DMS53 (cell line): ENCODE measurements at regions not wholly inside any gene's neighbourhood (a gene's known extent, or its start where the extent isn't known, plus 50 kb on each side); places are given as distances from the start of the nearest gene placed in this dataset.
"Not testable (repeated sequence)": the region's sequence is repeated elsewhere in the genome, so short reads cannot be mapped to it uniquely, and the experiment has no call there.

Source experiments
- DNase-seq: peaks from one replicate; lab custom pipeline; 2025; lab: John Stamatoyannopoulos, UW

DNA sequence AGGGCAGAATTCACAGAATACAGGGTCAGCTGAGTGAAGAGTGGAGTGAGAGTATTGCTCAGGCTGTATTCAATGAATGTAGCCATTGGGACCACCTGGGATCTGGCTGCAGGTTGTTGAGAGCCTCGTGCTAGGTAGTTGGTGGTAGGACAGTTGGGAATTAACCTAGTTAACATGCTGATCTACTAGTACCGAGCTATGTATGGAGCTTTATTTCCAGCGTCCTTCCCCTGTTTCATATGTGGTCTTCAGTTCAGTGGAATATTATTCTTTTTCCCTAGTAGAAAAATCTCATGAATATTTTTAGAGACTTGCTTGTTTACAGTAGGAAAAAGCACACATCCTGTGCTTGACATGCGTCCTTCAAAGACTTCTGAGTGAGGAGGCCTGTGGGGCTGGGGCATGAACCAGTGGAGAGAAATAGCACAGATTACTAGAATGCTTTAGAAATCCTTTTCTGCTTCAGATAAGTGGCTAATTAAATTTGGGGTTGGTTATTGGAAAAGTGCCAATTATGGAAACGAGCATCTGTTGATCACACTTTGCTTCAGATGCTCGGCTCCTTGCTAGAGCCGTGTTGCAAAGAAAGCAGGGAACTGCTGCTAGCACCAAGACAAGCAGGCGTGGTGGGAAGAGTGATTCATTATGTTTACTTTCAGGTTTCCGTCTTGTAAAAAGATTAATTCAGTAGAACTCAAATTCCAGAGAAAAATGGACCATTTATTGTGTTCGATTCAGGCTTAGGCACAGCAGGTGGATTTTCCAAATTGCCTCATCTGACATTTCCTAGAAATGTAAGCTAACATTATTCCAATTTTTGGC lies 53.6 kb downstream of the ARF6 start:
- peak; percentile 48 for DNase-seq

DNA sequence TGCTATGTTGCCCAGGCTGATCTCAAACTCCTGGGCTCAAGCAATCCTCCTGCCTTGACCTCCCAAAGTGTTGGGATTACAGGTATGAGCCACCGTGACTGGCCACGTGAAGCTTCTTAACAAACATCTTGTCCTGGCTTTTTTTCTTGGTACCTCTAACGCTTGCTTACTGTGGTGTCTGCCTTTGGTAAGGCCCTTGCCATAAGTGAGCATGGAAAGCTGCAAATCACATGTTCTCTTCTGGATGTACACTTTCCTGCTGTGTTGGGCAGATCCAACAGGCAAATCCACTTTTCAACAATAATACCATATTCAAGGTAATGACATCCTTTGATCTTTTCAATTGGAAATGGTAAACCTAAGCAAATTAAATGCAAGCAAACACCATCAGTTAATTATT lies 54.6 kb downstream of the ARF6 start:
- no peak for DNase-seq

DNA sequence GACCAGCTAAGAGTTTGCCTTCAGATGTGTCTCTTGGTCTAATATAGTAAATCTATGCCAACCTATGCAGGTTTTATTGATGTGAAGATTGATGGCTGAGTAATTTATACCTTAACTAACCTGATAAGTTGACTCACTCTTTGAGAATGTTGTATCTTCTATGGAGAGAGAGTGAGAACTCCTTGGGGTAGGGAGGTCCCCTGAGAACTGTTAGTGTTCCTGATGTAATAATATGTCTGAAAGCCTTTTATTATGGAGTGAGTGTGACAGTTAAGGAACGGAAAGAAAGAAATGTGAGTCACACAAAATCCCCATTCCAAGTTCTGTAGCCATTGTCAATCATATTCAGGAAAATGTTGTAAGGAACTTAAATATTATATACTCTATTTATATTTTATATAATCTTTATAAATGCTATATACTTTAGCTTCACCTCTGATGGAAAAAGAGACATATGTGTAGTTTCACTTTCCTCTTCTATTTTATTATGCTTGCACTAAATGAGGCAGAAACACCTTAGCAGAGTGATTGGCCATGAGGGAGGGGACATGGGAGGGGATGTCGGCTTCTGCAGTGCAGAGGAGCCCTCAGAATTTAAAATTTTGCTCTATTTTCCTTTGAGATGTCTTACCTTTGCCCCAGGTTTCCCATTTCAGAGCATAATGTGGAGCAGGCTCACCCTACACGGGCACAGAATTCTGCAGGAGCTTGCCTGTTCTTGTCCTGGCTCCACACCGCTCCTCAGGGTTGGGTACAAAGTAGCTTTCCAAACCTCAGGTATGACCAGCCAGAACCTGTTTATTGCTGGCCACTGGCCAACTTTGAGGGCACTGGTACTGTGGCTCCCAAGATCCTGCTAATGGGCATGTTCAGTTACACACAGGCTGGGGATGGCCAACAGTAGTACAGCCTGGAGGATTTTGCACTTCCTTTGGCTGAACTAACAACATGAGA lies 57.7 kb downstream of the ARF6 start:
- DNase-seq: peak; percentile 67

DNA sequence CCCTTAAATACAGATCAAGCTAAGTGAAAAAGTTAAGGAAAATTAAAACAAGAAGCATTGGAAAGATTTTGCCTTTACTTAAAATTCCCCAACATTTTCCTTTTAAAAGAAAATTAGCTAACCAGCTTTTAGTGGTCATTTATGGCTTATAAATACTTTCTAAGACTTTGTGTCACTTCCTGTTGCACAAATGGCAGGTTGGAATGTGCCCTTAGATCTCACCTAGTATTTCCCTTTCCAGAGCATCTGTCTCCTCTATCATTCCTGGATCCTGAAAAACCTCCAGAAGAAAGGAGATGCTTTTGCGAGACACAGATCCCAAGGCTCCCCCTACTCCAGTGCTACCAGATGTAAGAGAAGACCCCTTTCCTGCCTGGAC lies 58.3 kb downstream of the ARF6 start:
- peak; percentile 9 for DNase-seq

DNA sequence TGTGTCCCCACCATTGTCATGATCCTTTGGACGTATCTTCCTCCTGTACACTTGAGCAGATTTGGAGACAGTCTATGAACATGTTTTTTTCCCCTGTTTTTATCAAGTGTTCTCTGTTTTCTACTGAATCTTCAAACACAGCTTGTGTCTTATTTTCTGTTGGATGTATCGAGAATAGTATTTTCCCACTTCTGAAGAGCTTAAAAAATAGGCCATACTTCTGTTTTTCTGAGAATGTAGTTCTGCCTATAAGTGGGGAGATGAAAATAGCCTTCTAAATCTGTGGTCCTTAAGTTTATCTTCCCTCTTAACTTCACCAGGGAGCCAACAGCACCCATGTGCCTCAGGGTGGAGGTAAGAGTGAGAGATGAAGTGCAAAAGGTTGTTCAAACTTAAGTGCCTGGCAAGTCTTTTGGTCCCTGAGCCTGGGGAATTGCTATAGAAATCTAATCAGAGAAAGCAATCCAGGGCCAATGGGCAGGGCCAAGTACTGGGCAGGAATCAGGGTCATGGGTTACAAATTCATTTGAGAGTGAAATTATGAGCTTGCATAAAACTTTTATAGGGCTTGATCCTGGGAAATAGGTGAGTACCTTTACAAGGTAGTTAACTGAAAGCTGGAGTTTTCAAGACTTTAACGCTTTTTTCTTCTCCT lies 58.9 kb downstream of the ARF6 start:
- DNase-seq: no peak

DNA sequence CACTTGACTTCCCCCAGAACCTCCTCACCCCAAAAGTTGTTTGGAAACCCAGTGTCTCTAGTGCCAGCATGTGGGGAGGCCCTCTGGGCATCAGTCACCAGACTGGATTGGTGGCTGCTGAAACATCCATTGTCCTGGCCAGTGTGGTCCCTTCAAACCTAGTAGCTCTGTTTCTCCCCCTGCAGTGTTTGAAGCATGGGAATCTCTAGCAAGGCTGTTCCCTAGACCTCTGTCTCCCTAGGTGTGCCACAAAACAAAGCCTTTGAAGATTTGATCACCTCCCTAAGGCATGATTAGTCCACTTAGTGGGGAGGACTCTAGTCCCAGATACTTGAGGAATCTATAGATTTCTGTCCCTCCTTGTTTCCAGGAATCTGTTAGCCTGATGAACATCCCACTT lies 60.3 kb downstream of the ARF6 start:
- DNase-seq: no peak

DNA sequence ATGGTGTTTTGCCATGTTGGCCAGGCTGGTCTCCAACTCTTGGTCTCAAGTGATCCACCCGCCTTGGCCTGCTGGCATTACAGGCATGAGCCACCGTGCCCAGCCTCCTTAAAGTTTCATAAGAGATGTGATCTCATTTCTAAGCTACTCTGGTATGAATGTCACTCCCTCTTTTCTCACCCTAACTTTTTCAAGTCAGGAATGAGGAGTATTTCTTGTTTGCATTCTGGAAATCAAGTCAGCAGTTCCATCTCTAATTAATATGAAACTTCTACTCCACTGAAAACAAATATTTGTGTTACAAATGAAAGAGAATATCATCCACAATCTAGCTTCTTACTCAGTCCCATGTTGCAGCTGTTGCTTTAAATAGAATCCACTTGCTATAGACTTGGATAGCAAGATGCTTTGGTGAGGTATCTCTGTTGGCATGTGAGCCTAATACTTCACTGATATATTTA lies 61.3 kb downstream of the ARF6 start:
- DNase-seq: no peak

DNA sequence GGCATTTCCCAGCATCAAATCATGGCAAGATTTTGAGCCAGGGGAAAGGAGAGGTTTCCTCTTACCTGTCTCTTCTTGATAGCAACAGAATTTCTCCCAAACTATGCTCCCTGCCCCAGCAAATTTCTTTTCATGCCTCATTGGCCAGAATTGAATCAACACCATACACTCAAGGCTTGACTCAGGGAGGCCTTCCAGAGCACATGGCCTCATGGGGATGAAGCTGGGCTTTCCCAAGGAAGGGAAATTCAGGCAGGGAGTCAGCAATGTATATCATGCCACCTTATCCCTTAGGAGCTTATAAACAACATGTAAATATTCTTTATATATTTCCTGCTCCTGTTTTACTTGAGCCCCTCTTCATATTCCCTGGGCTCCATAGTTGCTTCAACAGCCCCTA lies 62.1 kb downstream of the ARF6 start:
- no peak for DNase-seq

DNA sequence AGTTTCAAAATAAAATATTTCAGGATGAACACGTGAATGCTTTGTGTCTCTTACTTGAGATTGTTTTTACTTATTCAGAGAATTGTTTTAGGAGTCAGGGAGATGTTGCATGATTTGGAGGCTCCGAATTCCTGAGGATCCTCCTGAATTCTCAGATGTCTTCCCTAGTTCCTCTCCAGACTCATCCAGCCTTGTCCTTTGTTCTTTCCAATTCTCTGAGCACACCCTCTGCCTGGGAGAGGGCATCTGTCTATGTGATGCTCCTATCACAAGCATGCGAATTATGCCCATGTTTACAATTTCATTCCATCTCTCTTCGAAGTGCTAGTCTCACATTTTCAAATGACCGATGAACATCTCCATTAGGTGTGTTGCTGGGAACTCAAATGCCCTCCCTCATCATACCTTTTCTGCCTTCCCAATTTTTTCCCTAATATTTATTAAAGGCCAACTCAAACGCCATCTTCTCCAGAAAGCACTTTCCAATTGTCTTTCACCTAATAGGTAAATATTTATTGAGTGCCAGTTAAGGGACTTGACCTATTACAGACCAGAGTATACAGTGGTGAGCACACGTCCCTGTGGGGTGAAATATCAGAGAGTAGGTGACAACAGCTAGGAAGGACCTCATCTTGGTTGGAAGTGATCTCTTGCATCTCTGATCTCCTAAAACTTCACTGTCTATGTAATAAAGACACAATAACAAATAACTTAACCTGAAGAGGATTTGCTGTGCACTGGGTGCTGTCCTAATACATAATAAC lies 64.4 kb downstream of the ARF6 start:
- peak; percentile 30 for DNase-seq

DNA sequence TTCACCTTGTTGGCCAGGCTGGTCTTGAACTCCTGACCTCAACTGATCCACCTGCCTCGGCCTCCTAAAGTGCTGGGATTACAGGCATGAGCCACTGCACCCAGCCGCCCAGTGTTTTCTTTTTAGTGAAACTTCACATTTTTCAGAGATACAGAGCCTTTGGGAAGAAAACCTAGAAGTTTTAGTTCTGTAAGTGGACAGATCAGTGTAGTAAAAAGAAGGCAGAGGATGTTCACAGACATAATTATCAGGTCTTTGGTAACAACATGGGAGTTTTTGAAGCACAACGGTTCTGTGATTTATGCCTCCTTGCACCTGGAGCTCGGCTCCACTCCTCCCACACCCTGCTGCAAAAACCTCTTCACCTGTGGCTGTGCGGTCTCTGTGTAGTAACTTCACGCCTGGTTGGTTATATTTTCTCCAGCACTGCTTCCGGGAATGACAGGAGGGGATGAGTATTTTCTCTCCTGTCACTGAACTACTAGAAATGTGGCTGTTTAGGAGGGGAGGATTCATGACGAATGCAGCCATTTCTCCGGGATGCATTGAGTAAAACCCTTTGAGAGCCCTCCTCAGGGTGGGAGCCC lies 67.0 kb downstream of the ARF6 start:
- peak; percentile 97 for DNase-seq

DNA sequence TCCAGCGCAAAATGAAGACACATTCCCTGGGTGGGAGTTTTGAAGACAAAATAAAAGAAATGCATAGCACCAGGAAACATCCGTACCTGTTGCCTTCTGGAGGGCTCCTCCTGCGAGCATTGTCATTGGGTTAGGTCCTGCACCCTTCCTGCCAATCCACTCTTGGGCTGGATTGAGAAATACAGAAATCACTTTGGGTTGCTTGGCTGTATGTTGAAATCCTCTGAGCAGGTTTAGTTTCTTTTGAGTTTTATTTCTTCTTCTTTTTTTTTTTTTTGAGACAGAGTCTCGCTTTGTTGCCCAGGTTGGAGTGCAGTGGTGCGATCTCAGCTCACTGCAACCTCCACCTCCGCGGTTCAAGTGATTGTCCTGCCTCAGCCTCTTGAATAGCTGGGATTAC lies 67.6 kb downstream of the ARF6 start:
- DNase-seq: peak; percentile 78

DNA sequence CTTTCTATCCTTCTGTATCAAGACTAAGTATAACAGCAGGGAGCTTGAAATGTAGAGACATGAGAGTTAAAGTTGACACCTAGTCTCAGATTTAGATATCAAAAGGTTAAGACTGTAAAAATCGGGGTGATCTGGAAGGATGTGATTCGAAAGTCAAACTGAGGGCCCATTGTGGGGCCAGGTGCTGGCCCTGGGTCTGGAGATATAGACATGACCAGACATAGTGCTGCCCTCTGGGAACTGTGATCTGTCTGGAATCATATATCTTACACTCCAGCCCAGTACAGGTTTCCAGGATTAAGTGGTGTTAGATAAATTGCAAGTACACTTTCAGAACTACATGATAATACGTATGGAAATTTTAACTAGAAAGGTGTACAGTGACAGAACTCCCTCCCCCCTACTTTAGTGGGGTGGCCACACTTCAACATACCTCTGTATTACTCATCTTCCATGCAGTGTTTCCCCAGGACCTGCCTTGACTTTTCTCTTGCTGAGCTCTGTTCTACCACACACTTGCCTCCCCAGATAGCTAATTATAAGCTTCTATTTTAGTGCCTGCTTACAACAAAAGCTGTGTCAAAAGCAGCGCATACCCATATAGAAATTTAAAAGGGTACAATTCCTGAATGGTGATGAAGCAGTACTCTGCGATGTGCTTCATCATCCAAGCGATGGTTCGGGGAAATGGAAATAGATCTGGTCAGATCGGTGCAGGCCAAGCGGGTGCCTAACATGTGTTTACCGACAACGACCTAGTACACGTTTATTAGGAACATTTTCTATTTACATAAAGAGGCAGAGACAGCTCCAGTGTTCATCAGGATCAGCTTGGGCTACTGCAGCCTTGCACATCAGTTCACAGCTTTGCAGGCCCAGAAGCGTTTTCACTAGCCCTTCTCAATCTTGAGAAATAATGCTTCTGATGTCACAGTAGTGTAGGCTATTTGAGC lies 68.7 kb downstream of the ARF6 start:
- no peak for DNase-seq

DNA sequence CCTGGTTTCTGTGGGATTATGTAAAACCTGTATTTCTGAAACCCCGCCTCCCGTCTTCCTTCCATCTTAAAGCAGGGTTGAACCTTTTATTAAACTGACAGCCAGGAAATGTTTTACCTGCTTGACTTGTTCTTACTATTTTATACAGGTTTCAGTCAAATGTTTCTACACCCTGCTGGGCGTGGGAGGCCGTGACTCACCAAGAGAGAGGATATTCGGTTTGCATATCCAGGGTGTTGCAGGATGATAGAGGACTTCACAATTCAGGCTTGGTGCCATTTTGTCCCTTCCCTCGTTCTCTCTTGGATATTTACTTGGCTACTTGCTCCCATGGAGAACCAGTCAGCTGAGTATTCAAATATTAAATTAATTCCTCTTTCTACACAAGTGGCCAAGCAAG lies 69.7 kb downstream of the ARF6 start:
- DNase-seq: peak; percentile 36

DNA sequence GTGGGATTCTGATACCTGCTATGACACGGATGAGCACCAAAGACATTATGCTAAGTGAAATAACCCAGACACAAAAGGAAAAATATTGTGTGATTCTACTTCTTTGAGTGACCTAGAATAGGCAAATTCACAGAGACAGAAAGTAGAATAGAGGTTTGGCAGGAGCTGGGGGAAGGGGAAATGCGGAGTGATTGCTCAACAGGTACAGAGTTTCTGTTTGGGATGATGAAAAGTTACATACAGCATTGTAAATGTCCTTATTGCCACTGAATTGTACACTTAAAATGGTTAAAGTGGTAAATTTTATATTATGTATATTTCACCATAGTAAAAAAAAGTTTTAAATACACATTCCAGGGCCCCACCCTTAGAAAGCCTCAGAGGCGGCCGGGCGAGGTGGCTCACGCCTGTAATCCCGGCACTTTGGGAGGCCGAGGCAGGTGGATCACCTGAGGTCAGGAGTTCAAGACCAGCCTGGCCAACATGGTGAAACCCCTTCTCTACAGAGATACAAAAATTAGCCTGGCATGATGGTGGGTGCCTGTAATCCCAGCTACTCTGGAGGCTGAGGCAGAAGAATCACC lies 72.3 kb downstream of the ARF6 start:
- not testable (repeated sequence) for DNase-seq

DNA sequence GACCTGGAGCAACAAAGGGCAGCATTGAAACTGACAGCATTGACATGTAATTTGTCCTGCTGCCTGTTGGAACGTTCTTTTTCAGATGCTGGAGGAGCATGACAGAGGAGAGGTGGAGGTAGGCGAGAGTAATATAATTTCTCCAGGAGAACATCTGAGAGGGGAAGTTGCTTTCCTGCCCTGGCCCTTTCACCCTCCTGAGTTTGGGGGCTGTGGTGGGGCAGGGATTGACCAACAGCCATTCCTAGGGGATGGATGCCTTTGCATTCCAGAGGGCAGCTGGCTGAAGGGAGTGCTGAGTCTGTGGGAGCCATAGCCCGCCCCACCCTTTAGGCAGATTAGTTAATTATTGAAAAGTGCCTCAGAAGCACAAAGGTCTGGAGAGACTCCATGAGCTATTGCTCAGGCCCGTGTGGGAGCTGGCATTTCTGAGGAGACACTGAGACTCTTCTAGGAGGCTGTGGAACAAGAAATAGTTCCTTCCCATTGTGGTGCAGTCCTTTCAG lies 73.5 kb downstream of the ARF6 start:
- peak; percentile 75 for DNase-seq

DNA sequence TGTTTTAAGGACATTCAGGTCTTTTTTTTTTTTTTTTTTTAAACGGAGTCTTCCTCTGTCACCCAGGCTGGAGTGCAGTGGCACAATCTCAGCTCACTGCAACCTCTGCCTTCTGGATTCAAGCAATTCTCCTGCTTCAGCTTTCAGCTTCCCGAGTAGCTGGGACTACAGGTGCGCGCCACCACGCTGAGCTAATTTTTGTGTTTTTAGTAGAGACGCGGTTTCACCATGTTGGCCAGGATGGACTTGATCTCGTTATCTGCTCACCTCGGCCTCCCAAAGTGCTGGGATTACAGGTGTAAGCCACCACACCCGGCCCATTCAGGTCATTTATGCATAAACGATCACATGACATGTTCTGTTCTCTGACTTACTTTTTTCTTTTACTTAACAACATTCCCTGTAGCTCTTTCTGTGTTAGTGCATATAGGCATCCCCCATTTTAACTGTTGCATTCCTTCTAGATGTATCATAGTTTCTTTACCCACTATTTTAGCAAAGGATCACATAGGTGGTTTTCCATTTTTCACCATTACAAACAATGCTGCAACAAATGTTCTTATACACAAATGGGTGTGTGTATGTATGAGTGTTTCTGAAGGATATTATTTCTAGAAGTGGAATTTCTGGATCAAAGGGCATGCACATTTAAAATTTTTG lies 74.2 kb downstream of the ARF6 start:
- no peak for DNase-seq

DNA sequence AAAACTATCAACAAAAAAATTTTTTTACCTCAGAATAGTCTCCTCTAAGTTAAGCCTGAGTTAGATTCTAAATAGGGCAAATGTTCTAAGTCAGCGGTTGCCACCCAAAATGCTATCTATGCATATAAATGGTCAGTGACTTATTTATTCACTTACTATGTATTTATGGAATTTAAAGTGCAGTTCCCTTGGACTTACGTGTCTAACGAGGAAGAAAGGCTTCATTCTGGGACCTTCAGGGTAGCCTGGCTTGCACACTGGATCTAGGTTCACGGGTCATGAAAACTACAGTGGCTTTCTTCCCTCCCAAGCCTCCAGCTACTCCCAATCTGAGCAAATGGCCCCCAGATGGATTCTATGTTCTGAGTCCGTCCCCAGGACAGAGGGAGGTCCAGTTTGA lies 77.1 kb downstream of the ARF6 start:
- no peak for DNase-seq

DNA sequence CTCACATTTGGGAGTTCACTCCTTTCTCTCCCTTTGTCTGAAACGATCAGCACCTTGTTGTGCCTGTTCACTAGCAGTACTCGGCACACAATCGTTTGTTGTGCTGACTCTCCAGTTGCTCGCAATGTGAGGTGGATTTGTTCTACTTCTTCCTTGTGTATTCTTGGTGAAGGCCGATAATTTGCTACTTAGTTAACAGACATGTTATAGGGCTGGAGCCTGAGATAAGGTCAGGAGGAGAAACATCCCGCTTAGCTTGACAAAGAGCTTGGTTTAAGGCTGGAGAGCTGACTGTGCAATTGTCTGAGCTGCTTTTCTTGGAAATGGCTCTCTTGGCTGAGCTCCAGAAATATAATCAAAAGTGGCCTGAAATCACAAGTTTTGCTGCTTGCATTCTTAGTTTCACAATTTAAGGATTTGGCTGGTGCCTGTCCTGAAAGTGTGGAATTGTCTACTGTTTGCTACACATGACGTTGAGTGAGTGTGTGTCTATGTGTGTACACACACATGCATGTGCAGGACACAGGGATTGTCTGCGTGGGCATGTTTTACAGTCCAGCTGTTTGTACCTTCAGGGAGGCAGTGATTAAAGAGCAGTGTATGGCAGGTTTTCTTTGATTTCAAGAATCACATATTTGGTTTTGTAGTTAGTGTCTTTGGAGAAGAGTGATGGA lies 77.7 kb downstream of the ARF6 start:
- DNase-seq: no peak
